Activated CD4-positive, CD25-positive, alpha-beta regulatory T cell treated with anti-CD3 and anti-CD28 coated beads, Interleukin-2, amount 50 U/mL, for 16 hours (primary cell): ENCODE measurements at regions not wholly inside any gene's neighbourhood (a gene's known extent, or its start where the extent isn't known, plus 50 kb on each side); places are given as distances from the start of the nearest gene placed in this dataset.
A peak's percentile ranks its signal among the peaks of the same experiment; 100 is the strongest.
"Not testable (repeated sequence)": the region's sequence is repeated elsewhere in the genome, so short reads cannot be mapped to it uniquely, and the experiment has no call there.

ENCODE experiments used
- DNase-seq: peaks from one replicate; pipeline ENCODE4 v3.0.0-alpha.2; 2020; ENCODE audit warnings: low read depth, low spot score

DNA sequence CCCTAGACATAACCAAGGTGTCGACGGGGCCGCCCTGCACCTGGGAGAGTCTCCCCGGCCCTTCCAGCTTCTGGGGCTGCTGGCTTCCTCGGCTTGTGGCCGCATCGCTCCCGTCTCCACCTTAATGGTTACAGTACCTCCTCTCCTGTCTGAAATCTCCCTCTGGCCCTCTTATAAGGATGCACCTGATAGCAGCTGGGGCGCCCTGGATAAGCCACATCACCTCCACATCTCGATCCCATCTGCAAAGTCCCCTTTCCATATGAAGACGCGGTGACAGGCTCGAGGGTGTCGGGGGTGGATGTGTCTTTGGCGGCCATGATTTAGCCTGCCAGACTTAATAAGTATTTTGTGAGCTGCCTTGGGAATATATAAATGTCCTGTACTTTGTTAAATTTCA, 169.0 kb downstream of the NPIPB11 start:
- DNase-seq = not testable (repeated sequence)

DNA sequence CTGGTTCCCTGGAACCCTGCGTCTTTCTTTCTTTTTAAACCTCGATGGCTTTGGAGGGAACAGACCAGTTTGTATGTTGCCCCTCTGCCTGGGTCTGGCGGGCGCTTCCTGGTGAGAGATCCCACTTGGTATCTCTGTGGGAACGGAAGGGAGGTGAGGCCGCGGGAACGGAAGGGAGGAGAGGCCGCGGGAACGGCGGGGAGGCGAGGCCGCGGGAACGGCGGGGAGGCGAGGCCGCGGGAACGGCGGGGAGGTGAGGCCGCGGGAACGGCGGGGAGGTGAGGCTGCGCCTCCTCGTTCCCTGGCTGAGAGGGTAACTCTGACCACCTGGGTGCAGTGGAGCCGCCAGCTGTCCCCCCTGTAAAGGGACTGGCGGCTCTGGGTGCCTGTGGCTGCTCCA, 169.5 kb downstream of the NPIPB11 start:
- DNase-seq = not testable (repeated sequence)

DNA sequence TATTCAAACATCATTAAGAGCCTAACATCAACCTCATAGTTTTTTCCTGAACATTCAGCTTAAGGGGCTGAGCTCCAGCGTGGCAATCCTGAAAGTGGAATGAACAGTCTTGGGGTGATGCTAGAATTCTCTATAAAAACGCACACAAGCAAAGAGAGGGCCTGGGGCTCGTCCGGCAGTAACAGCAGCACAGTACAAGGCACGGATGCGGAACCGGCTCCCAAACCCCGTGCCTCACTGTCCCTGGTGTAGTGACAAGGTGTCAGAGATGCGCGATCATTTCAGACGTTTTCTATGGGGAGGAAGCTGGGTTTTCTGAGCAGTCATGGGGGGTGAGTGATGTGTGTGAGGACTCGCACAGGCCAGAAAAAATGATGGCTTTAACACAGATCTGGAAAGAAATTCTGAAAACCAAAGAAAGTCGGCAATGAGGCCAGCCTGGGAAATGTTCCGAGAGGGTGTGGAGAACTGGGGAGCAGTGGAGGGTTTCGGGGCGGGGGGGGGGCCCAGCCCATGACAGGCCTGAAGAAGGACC, 170.6 kb downstream of the NPIPB11 start:
- not testable (repeated sequence) for DNase-seq

DNA sequence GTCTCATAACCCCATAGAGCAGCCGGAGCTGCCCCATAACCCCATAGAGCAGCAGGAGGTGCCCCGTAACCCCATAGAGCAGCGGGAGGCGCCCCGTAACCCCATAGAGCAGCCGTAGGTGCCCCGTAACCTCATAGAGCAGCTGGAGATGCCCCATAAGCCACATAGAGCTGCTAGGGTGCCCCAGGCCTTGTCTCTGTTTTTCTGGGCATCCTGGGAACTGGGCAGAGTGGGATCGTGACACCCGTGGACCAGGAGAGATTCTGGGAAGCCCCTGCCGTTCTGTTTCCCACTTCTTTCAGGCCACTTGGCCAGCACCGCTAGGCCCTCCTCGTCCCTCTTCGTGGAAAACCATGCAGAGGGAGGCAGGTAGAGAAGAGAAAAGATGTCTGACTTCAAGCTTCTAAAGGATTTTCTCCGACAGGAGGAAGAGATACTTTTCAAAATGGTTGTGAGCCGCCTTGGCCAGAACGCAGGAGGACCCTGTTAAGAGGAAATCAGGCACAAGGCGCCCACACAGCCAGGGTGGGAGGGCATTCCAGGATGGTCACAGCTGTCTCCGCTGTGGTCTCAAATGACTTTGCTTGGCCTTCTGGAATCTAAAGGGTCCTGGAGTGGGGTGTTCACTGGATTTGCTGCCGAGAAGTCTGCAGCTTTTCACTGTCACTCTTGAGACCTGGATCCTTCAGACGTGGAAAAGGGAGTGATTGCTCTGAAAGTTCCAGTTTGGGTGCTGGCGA, 171.8 kb downstream of the NPIPB11 start:
- not testable (repeated sequence) for DNase-seq

DNA sequence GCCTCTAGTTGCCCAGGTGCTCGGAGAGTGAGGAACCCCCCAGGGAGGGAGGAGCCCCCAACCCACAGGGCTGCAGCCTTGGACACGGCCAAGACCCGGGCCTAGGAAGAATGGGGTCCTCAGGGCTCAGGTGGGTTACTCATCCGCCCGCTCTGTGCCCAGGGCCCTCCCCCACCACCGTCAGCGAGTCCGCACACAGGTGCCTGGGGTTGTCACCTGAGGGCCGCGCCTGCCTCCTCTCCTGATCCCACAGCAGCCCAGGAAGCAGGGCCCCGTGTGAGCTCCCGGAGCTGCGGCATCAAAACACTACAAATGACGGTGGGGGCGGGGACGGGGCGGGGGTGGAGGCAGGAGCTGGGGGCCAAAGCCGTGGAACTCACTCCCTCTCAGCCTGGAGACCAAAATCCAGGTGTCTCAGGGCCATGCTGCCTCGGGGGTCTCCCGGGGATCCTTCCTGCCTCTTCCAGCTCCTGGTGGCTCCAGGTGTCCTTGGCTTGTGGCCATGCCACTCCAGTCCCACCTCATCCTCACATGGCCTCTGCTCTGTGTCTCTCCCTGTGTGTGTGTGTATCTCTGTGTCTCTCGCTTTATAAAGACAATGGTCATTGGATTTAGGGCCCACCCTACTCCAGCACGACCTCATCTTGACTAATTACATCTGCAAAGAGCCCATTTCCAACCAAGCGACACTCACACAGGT, 172.7 kb downstream of the NPIPB11 start:
- DNase-seq = not testable (repeated sequence)

DNA sequence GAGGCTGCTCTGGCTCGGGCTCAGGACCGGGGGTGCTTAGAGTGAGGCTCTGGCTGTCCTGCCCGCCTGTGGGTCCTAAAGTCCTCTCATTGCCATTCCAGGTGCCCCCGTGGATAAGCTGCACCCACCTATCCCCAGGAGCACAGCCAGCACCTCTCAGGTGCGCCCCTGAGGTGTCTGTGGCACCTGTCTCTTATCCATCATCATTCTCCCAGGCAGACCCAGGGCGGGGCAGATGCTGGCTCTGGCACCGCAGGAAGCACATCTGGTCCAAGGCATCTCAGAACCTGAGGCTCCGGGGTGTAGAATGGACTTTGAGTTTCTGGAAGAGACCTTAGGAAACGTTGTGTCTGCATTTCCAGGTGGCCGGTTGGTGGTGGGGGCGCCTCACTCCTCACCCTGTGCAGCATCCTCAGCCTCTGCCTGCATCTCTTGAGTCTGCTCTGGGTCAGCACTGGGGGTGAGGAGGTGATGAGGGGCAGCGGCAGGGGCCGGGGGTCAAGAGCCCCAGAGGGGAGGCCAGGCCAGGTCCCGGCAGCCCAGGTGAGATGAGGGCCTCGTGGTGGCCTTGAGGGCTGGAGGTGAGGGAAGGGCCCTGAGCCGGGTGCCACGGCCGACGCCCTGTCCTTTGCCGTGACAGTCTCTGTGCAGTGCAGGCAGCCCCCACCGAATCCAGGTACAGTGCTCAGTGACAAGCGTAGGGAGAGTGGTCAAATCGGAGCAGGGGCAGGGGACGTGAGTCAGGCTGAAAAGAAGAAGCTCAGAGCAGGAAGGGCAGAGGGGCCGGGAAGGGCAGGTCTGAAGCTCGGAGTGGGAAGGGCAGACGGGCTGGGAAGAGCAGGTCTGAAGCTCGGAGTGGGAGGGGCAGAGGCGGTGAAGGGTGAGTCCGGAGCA, 173.5 kb downstream of the NPIPB11 start:
- DNase-seq = no peak

DNA sequence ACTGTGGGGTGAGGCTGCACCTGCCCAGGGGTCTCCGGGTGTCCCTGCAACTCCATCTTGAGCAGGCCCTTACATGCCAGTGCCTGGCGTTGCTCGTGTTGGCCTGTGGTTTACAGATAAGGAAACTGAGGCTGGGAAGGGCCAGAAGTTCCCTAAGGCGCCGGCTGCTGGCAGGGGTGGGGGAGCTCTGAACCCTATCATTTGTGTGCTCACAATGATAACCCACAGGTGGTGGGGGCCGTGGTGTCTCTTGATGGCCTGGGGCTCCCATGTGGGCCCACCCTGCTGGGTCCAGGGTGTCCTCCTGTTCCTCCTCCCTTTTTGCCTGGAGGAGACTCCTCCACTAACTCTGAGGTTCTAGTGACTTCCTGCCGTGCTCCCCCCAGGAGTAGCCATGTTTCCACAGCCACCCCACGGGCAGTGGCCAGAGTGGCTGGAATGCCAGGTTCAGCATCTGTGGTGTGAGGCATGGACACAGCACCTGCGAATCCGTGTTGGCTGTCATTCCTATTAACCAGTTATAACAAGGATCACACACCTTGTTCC, 174.3 kb downstream of the NPIPB11 start:
- DNase-seq = not testable (repeated sequence)

DNA sequence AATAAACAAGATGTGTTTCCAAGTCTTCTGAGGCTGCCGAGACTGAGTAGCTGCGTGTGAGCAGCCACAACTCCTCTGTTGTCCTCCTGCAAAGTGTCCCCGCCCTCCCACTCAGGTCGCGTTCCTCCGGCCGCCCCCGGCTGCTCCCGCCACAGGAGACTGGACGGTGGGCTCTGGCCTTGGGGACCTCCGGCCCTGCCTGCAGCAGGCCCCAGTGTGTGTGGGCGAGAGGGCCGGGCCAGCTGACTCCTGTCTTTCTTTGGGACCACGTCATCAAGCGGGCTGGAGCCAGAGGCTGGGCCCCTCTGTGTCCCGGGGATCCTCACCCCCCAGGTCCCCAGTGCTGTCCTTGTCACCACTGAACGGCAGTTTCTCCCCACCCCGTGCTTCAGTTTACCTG, 175.3 kb downstream of the NPIPB11 start:
- DNase-seq = no peak

DNA sequence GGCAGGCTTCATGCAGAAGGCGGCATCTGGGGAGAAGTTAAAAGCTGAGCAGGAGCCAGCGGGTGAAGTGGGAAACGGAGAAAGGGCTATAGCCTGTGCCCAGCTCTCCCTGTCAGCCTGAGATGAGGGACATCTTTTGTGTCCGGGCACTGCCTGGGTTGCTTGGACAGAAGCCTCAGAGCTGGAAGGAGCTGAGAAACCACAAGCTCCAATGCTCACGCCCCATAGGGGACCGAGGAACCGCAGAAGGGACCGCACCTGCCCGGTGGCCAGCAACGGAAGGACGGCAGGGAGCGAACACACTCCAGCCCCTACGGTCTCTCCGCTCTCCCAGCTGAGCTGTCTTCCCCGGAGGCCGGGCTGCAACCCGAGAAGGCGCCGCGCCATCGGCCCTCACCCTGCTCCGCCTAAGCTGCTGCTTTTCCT, 175.8 kb downstream of the NPIPB11 start:
- no peak for DNase-seq

DNA sequence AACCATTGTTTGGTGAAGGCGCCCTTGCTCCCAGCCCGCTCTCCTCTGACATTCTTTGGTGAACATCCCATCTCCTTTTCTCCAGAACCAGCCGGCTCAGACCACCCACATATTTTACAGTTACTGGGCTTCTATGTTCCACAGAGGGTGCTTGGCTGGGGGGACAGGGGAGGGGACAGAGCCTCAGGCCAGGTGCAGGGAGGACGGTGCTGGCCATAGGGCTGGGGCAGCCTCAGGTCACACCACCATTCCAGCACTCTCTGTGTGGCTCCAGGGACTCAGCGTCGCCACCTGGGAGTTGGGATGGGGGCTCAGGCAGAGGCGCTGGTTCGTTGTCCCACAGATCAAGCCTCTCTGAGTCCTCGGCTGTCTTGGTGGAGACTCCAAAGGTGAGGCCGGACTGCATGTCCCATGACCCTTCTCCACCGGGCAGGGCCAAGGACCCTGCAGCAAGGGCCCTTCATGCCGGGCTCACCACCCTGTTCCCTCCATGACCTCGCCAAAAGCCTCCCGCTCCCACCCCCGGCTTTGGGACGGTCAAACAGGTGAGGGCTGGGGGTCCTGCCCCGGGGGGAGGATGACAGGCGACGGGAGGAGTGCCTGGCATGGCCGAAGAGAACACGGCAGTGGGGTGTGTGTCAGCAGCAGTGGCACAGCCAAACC, 176.4 kb downstream of the NPIPB11 start:
- not testable (repeated sequence) for DNase-seq

DNA sequence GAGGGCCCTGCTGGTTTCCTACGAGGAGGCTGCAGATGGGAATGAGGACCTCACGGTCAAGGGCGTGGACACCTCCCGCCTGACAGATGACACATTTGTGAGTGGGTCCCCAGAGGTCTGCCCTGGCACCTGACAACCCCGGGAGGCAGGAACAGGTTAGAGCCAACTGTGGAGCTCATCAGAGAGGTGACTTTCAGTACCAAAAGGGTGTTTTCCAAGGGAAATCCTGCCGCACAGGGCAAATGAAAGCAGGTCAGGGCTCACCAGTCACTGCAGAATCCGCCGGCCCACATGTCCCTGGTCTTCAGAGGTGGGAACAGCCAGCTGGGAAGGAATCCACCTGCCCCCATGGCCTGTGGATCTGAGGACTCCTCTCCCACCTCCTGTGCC, 176.9 kb downstream of the NPIPB11 start:
- DNase-seq = not testable (repeated sequence)

DNA sequence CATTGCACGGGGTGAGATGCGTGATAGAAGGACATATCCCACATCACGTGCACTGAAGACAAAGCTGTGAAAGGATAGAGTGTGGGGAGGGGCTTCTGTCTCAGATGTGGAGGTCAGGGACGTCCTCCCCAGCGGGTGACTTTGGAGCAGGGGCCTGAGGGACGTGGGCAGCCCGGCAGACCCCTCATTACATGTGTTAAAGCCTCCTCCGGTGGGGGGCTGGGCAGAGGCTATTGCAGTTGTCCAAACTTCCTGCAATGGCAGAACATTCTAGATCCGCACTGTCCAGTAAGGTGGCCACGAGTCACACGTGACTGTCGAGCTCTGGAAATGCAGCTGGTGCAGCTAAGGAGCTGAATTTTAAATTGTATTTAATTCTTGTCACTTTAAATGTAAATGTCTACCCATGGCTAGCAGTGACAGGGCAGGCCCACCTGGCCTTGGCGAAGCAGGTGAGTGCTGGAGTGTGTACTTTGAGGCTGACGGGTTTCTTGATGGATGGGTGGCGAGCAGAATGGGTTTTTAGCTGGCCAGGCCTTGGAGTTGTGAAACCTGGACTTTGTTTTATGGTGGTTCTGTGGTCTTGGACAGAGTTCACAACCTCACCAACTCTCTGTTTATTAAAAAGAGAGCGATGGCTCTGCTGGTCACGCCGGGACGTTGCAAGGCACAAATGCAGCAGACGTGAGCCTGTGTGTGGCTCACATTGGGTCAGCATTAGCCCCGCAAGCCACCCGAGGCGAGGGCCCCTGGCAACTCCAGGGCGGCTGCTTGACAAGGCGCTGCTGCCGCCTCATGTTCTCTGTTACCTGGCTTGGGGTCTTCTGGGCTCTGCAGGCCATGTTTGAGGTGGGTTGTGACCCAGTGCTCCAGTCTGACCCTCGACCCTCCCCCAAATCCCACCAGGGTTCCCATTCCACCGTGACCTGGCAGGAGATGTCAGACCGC, 177.6 kb downstream of the NPIPB11 start:
- not testable (repeated sequence) for DNase-seq

DNA sequence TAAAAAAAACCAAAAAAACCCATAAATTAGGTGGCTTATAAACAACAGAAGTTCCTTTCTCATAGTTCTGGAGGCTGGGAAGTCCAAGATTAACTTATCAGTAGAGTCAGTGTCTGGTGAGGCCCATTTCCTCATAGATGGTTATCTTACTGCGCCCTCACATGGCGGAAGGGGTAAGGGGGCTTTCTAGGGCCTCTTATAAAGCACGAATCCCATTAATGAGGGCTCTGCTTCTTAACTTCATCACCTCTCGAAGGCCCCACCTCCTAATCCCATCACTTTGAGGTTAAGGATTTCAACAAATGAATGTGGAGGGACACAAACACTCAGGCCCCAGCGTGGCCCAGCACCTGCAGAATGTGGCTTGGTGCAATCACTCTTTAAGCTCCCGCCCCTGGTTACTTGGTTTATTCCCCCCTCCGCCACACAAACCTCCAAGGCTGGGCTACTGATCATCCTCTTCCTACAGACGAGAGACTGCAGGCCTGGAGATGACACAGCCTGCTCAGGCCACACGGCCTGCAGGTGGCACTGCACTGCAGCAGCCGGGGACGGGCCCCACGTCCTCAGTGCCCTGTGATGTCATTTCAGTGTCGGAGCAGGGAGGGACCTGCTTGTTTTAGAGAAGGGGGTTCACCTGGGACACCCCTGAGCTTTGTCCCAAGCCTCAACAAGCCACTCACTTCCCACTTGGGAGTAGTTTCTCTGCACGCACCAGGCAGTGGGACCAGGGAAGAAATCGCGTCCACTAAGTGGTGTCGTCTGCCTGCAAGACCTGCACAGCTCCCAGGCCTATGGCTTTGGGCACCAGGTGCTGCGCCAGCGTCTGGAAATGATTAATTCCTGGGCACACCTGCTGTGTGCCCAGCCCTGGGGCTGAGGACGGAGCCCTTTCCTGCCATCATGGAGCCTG, 178.5 kb downstream of the NPIPB11 start:
- peak; percentile 6 for DNase-seq

DNA sequence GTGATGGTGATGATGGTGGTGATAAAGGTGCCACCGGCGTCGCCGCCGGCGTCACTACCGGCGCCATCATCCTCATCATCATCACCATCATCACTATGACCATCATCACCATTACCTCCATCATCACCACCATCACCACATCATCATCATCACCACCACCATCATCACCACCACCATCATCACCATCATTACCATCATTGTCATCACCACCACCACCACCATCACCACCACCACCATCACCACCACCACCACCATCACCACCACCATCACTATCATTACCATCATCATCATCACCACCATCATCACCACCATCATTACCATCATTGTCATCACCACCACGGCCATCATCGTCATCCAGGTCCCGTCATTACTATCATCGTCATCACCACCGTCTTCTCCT, 179.7 kb downstream of the NPIPB11 start:
- DNase-seq = no peak

DNA sequence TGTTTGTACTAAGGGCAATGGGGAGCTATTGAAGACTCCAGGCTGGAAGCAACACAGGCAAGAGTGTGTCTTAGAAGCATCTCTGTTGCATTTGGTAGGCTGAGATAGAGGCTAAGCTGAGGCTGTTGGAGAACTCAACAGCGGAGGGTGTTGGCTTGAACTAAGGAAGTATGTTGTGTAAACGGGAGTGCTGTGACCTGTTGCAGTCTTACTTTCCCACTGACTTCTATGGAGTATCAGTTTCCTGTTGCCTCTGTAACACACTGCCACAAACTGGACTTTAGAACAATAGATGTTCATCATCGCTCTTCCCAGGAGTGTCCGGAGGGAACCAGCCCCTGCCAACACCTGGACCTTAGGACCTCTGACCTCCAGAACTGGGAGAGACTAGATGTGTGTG, 181.8 kb downstream of the NPIPB11 start:
- DNase-seq = not testable (repeated sequence)

DNA sequence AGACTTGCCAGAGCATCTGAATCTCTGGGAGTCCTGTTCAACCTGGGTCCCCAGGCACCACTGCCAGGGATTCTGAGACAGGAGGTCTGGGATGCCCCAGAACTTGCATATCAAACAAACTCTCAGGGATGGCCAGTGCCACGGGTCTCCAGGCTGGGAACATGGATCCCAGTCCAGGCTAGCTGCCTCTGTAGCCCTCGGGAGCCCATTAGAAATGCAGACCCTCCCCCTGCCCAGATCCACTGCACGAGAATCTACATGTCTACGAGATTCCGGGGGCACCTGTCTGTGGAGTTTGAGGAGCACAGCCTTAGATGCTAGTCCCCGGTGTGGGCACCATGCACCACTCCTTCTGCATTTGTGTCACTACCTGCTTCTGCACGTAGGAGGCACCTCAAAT, 183.9 kb downstream of the NPIPB11 start:
- not testable (repeated sequence) for DNase-seq

DNA sequence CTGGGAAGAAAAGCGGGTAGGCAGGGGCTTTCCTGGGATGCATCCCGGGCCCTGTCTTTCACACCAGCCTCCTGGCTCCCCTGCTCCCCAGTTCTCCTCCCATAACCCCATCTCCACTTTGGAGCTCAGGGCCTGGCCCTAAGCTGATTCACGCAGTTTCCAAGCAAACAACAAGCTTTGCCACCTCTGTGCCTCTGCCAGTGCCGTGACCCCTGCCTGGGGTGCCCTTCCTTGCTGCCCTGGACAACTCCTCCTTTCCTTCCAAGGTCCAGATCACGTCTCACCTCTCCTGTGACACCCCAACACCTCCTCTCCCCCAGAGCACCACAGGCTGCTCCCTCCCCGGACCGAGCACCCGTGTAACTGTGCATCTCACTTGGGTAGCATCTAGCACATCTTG, 184.5 kb downstream of the NPIPB11 start:
- not testable (repeated sequence) for DNase-seq

DNA sequence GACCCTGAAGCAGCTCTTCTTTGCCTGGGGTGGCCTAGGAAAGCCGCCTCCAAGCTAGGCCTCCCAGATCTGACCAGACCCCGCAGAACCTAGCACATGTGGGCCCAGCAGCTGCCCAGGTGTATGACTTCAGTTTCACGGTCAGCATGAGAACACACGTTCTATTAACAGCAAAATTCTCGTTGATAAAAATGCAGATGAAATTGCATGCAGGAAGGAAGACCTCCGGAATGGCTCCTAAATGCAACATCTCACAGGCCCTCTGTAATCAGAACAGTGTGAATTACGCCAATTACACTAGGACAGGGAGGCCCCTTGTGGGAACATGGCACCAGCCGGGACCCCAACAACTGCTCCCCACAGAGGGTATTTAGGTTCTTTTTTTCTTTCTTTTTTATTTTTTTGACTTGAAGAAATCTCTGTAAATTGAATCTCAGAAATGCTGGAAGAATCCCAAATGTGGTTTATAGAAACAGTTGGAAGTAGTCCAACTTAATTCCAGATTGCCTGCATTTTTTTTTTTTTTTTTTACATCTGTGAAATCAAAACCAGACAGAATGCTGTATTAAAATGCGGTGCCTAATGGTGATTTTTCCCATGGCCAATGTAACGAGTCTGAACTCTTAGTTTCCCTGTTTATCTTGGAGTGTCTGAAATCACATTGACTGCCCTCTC, 185.1 kb downstream of the NPIPB11 start:
- DNase-seq = not testable (repeated sequence)
